Stomach smooth muscle (tissue), 2 donors: ENCODE measurements at regions not wholly inside any gene's neighbourhood (a gene's known extent, or its start where the extent isn't known, plus 50 kb on each side); places are given as distances from the start of the nearest gene placed in this dataset.

Source experiments
- H3K27ac ChIP-seq: one replicate; pipeline ENCODE4 v1.7.0; 2013; ENCODE audit warnings: mild to moderate bottlenecking, low read length, inconsistent platforms
- H3K27me3 ChIP-seq, 2 donors: one replicate each; pipeline ENCODE4 v1.7.0; 2013; ENCODE audit warnings: low read length in 2 of 2; ENCODE audit not compliant: insufficient read depth in 2 of 2, control insufficient read depth in 1 of 2
- H3K36me3 ChIP-seq, 2 donors: one replicate each; pipeline ENCODE4 v1.7.0; 2013; ENCODE audit warnings: low read length in 2 of 2; ENCODE audit not compliant: control insufficient read depth in 2 of 2, insufficient read depth in 2 of 2
- H3K4me1 ChIP-seq: one replicate; pipeline ENCODE4 v1.7.0; 2013; ENCODE audit warnings: low read length; ENCODE audit not compliant: control insufficient read depth, insufficient read depth
- H3K4me3 ChIP-seq, 2 donors: one replicate each; pipeline ENCODE4 v1.7.0; 2013; ENCODE audit warnings: low read length in 2 of 2
- H3K9ac ChIP-seq, 2 donors: one replicate each; pipeline ENCODE4 v1.7.0; 2013; ENCODE audit warnings: low read length in 2 of 2, mild to moderate bottlenecking in 1 of 2
- H3K9me3 ChIP-seq, 2 donors: one replicate each; pipeline ENCODE4 v1.7.0; 2013; ENCODE audit warnings: low read length in 2 of 2; ENCODE audit not compliant: control insufficient read depth in 2 of 2
- donor health status: healthy.
- donor health status: Pancreatic carcinoma.

GRCh38 chr16:80007231-80007630, 406.7 kb upstream of the MAF start:
- Histone ChIP-seq H3K4me1 (peaks cover 19% of the 10 kb centered on the region), H3K36me3 (no peaks in the 10 kb centered on the region), H3K9ac (no peak overlapping the region), H3K4me3 (no peak overlapping the region), H3K27ac (peak overlapping the region; percentile 41), H3K9me3 (no peaks in the 10 kb centered on the region), H3K27me3 (no peaks in the 10 kb centered on the region)

GRCh38 chr16:80006241-80007215, 406.0 kb upstream of the MAF start:
- peak overlapping the region in 1 of 2 donors; percentile 3 for H3K4me3 ChIP-seq
- no peaks in the 10 kb centered on the region for H3K27me3 ChIP-seq
- no peaks in the 10 kb centered on the region for H3K36me3 ChIP-seq
- H3K9me3 ChIP-seq, result no peaks in the 10 kb centered on the region
- peaks cover 19% of the 10 kb centered on the region for H3K4me1 ChIP-seq
- H3K27ac ChIP-seq, result peak overlapping the region; percentile 53
- no peak overlapping the region for H3K9ac ChIP-seq

- H3K9ac ChIP-seq, result no peak overlapping the region
- no peaks in the 10 kb centered on the region for H3K36me3 ChIP-seq
- no peak overlapping the region for H3K27ac ChIP-seq
- H3K4me1 ChIP-seq, result peaks cover 10% of the 10 kb centered on the region
- no peaks in the 10 kb centered on the region for H3K9me3 ChIP-seq
- no peaks in the 10 kb centered on the region for H3K27me3 ChIP-seq
- H3K4me3 ChIP-seq, result no peak overlapping the region
Measured at GRCh38 chr16:80004113-80004512, 403.6 kb upstream of the MAF start.

- Histone ChIP-seq H3K9me3 (no peaks in the 10 kb centered on the region), H3K27me3 (no peaks in the 10 kb centered on the region), H3K27ac (no peak overlapping the region), H3K9ac (no peak overlapping the region), H3K36me3 (no peaks in the 10 kb centered on the region), H3K4me1 (peaks cover 10% of the 10 kb centered on the region), H3K4me3 (no peak overlapping the region)
Measured at GRCh38 chr16:80002261-80002660, 401.7 kb upstream of the MAF start.

- Histone ChIP-seq H3K4me1 (no peaks in the 10 kb centered on the region), H3K9me3 (no peaks in the 10 kb centered on the region), H3K36me3 (no peaks in the 10 kb centered on the region), H3K27me3 (peaks cover 0 to 2% of the 10 kb centered on the region in 2 donors), H3K4me3 (no peak overlapping the region), H3K9ac (no peak overlapping the region), H3K27ac (no peak overlapping the region)
Measured at GRCh38 chr16:79998143-79998542, 397.6 kb upstream of the MAF start.

- peaks cover 0 to 2% of the 10 kb centered on the region in 2 donors for H3K27me3 ChIP-seq
Measured at GRCh38 chr16:79997257-79997656, 396.7 kb upstream of the MAF start.

GRCh38 chr16:79996321-79996720, 395.8 kb upstream of the MAF start:
- Histone ChIP-seq H3K4me1 (no peaks in the 10 kb centered on the region), H3K27ac (no peak overlapping the region), H3K27me3 (peaks cover 0 to 2% of the 10 kb centered on the region in 2 donors), H3K36me3 (no peaks in the 10 kb centered on the region), H3K9me3 (no peaks in the 10 kb centered on the region), H3K9ac (no peak overlapping the region), H3K4me3 (no peak overlapping the region)

More at GRCh38 chr16:79997257-79997656, 396.7 kb upstream of the MAF start:
- Histone ChIP-seq H3K9ac (no peak overlapping the region), H3K27ac (no peak overlapping the region), H3K9me3 (no peaks in the 10 kb centered on the region), H3K4me1 (no peaks in the 10 kb centered on the region), H3K36me3 (no peaks in the 10 kb centered on the region), H3K4me3 (no peak overlapping the region)

- no peak overlapping the region for H3K27ac ChIP-seq
- H3K9me3 ChIP-seq, result no peaks in the 10 kb centered on the region
- no peaks in the 10 kb centered on the region for H3K36me3 ChIP-seq
- no peak overlapping the region for H3K9ac ChIP-seq
- no peaks in the 10 kb centered on the region for H3K4me1 ChIP-seq
- no peak overlapping the region for H3K4me3 ChIP-seq
- peaks cover 0 to 2% of the 10 kb centered on the region in 2 donors for H3K27me3 ChIP-seq
Measured at GRCh38 chr16:79995315-79995714, 394.8 kb upstream of the MAF start.

GRCh38 chr16:79994418-79994817, 393.9 kb upstream of the MAF start:
- H3K27me3 ChIP-seq, result peaks cover 0 to 2% of the 10 kb centered on the region in 2 donors
- no peaks in the 10 kb centered on the region for H3K4me1 ChIP-seq
- no peak overlapping the region for H3K4me3 ChIP-seq
- no peak overlapping the region for H3K9ac ChIP-seq
- H3K9me3 ChIP-seq, result no peaks in the 10 kb centered on the region
- no peaks in the 10 kb centered on the region for H3K36me3 ChIP-seq
- no peak overlapping the region for H3K27ac ChIP-seq

GRCh38 chr16:79993629-79994209, 393.2 kb upstream of the MAF start:
- Histone ChIP-seq H3K9ac (no peak overlapping the region), H3K9me3 (no peaks in the 10 kb centered on the region), H3K27ac (no peak overlapping the region), H3K4me3 (no peak overlapping the region), H3K4me1 (no peaks in the 10 kb centered on the region), H3K36me3 (no peaks in the 10 kb centered on the region), H3K27me3 (peaks cover 0 to 2% of the 10 kb centered on the region in 2 donors)

- no peak overlapping the region for H3K27ac ChIP-seq
Measured at GRCh38 chr16:79991969-79992368, 391.4 kb upstream of the MAF start.

More at GRCh38 chr16:79991969-79992368, 391.4 kb upstream of the MAF start:
- Histone ChIP-seq H3K36me3 (no peaks in the 10 kb centered on the region), H3K9ac (no peak overlapping the region), H3K4me3 (no peak overlapping the region), H3K4me1 (no peaks in the 10 kb centered on the region), H3K9me3 (no peaks in the 10 kb centered on the region), H3K27me3 (peaks cover 0 to 2% of the 10 kb centered on the region in 2 donors)
